ENCODE measurements at regions not wholly inside any gene's neighbourhood (a gene's known extent, or its start where the extent isn't known, plus 50 kb on each side); places are given as distances from the start of the nearest gene placed in this dataset.

DNA sequence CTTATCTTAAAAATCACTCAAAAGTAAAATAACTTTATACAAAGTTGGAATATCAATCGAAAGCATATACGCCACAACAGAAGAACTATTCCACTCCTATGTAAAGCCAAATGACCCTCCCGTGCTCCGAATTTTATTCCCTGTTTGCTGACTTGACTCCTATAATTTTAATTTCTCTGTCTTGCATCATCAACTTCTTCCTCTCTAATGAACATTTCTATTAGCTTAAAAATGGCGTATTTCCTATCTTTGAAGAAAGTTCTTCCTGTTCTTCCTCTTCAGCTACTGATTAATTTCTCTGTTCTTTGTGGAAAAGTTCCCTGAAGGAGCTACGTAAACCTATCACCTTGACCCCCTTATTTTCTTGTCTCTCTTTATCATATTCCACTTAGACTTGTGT, 389.3 kb downstream of the LMO7 start:
- no peaks in the 10 kb centered on the region for H3K36me3 ChIP-seq (ENCODE audit: control insufficient read depth in 4 of 4, insufficient read depth in 3 of 4, low read depth in 1 of 4, low read length in 3 of 4)
- no peak overlapping the region for H3K4me3 ChIP-seq (ENCODE audit: low read depth in 1 of 3, low read length in 3 of 3)
- 79% methylated on average over 6 of the region's 6 CpGs for WGBS
- H3K9me3 ChIP-seq (ENCODE audit: control insufficient read depth in 4 of 4, low read length in 3 of 4), result no peaks in the 10 kb centered on the region
- no peak overlapping the region for H3K27ac ChIP-seq (ENCODE audit: low read depth in 1 of 2, low read length in 2 of 2)
- DNase-seq (ENCODE audit: low spot score), result no peak
- TF ChIP-seq, protein P1, sequence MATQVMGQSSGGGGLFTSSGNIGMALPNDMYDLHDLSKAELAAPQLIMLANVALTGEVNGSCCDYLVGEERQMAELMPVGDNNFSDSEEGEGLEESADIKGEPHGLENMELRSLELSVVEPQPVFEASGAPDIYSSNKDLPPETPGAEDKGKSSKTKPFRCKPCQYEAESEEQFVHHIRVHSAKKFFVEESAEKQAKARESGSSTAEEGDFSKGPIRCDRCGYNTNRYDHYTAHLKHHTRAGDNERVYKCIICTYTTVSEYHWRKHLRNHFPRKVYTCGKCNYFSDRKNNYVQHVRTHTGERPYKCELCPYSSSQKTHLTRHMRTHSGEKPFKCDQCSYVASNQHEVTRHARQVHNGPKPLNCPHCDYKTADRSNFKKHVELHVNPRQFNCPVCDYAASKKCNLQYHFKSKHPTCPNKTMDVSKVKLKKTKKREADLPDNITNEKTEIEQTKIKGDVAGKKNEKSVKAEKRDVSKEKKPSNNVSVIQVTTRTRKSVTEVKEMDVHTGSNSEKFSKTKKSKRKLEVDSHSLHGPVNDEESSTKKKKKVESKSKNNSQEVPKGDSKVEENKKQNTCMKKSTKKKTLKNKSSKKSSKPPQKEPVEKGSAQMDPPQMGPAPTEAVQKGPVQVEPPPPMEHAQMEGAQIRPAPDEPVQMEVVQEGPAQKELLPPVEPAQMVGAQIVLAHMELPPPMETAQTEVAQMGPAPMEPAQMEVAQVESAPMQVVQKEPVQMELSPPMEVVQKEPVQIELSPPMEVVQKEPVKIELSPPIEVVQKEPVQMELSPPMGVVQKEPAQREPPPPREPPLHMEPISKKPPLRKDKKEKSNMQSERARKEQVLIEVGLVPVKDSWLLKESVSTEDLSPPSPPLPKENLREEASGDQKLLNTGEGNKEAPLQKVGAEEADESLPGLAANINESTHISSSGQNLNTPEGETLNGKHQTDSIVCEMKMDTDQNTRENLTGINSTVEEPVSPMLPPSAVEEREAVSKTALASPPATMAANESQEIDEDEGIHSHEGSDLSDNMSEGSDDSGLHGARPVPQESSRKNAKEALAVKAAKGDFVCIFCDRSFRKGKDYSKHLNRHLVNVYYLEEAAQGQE (IDR thresholded peaks at IDR 0.05), result no peak
- no peak for TF ChIP-seq ATF3 (IDR thresholded peaks at IDR 0.05)
- no peak for TF ChIP-seq HNF4G (IDR thresholded peaks at IDR 0.05)
- TF ChIP-seq RAD21 (IDR thresholded peaks at IDR 0.05), result no peak
- no peak for TF ChIP-seq FOXA2 (IDR thresholded peaks at IDR 0.05)
- TF ChIP-seq NR2F2 (IDR thresholded peaks at IDR 0.05), result no peak
- no peak for TF ChIP-seq YY1 (IDR thresholded peaks at IDR 0.05)
- TF ChIP-seq RXRA (IDR thresholded peaks at IDR 0.05), result no peak
- TF ChIP-seq, protein P2, sequence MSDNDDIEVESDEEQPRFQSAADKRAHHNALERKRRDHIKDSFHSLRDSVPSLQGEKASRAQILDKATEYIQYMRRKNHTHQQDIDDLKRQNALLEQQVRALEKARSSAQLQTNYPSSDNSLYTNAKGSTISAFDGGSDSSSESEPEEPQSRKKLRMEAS (IDR thresholded peaks at IDR 0.05), result no peak
- TF ChIP-seq, protein P3, sequence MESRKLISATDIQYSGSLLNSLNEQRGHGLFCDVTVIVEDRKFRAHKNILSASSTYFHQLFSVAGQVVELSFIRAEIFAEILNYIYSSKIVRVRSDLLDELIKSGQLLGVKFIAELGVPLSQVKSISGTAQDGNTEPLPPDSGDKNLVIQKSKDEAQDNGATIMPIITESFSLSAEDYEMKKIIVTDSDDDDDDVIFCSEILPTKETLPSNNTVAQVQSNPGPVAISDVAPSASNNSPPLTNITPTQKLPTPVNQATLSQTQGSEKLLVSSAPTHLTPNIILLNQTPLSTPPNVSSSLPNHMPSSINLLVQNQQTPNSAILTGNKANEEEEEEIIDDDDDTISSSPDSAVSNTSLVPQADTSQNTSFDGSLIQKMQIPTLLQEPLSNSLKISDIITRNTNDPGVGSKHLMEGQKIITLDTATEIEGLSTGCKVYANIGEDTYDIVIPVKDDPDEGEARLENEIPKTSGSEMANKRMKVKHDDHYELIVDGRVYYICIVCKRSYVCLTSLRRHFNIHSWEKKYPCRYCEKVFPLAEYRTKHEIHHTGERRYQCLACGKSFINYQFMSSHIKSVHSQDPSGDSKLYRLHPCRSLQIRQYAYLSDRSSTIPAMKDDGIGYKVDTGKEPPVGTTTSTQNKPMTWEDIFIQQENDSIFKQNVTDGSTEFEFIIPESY (IDR thresholded peaks at IDR 0.05), result no peak
- TF ChIP-seq HNF4A (conservative IDR thresholded peaks at IDR 0.05), result no peak
- no peak for TF ChIP-seq GABPA (IDR thresholded peaks at IDR 0.05 in 1 of 2, conservative IDR thresholded peaks at IDR 0.05 in 1 of 2)
- no peak for TF ChIP-seq CTCF (IDR thresholded peaks at IDR 0.05; ENCODE audit: low read depth, low read length, missing input control)
- H3K27me3 ChIP-seq (ENCODE audit: control insufficient read depth in 4 of 4, insufficient read depth in 4 of 4, low read length in 3 of 4), result peaks cover 0 to 3% (median 0%) of the 10 kb centered on the region in 4 donors
- H3K4me1 ChIP-seq (ENCODE audit: control insufficient read depth in 4 of 4, insufficient read depth in 4 of 4, low read length in 3 of 4), result no peaks in the 10 kb centered on the region
- no peak overlapping the region for H3K9ac ChIP-seq (ENCODE audit: low read depth in 1 of 2, low read length in 2 of 2)

GRCh38 chr13:76024151-76024550, 388.0 kb downstream of the LMO7 start:
- peaks cover 0 to 2% (median 0%) of the 10 kb centered on the region in 4 donors for H3K4me1 ChIP-seq (ENCODE audit: control insufficient read depth in 4 of 4, insufficient read depth in 4 of 4, low read length in 3 of 4)
- H3K27ac ChIP-seq (ENCODE audit: low read depth in 1 of 2, low read length in 2 of 2), result no peak overlapping the region
- H3K27me3 ChIP-seq (ENCODE audit: control insufficient read depth in 4 of 4, insufficient read depth in 4 of 4, low read length in 3 of 4), result peaks cover 0 to 5% (median 0%) of the 10 kb centered on the region in 4 donors
- H3K36me3 ChIP-seq (ENCODE audit: control insufficient read depth in 4 of 4, insufficient read depth in 3 of 4, low read depth in 1 of 4, low read length in 3 of 4), result no peaks in the 10 kb centered on the region
- H3K9ac ChIP-seq (ENCODE audit: low read depth in 1 of 2, low read length in 2 of 2), result no peak overlapping the region
- no peak for DNase-seq (ENCODE audit: low spot score)
- H3K9me3 ChIP-seq (ENCODE audit: control insufficient read depth in 4 of 4, low read length in 3 of 4), result no peaks in the 10 kb centered on the region
- no peak overlapping the region for H3K4me3 ChIP-seq (ENCODE audit: low read depth in 1 of 3, low read length in 3 of 3)
- 56% methylated on average over 1 of the region's 1 CpG for WGBS
- TF ChIP-seq, protein P2 (IDR thresholded peaks at IDR 0.05), result no peak
- TF ChIP-seq JUND (IDR thresholded peaks at IDR 0.05) (no peak), HNF4G (IDR thresholded peaks at IDR 0.05) (no peak), SP1 (IDR thresholded peaks at IDR 0.05) (no peak), RAD21 (IDR thresholded peaks at IDR 0.05) (no peak), NR2F2 (IDR thresholded peaks at IDR 0.05) (no peak), FOXA2 (IDR thresholded peaks at IDR 0.05) (no peak), HNF4A (conservative IDR thresholded peaks at IDR 0.05) (no peak), RXRA (IDR thresholded peaks at IDR 0.05) (no peak), ATF3 (IDR thresholded peaks at IDR 0.05) (no peak), FOXA1 (IDR thresholded peaks at IDR 0.05) (no peak)
- TF ChIP-seq, protein P3 (IDR thresholded peaks at IDR 0.05), result no peak
- TF ChIP-seq, protein P1 (IDR thresholded peaks at IDR 0.05), result no peak

Data from liver (tissue), 8 donors.